HUES6 (cell line): ENCODE measurements at regions not wholly inside any gene's neighbourhood (a gene's known extent, or its start where the extent isn't known, plus 50 kb on each side); places are given as distances from the start of the nearest gene placed in this dataset.

Experiments
- H3K27ac ChIP-seq: 2 replicates; pipeline ENCODE4 v1.7.0; 2013; ENCODE audit warnings: low read depth, mild to moderate bottlenecking, low read length, inconsistent platforms
- H3K27me3 ChIP-seq: 2 replicates; pipeline ENCODE4 v1.6.1; 2013; ENCODE audit warnings: low read length; ENCODE audit not compliant: control insufficient read depth, insufficient read depth
- H3K36me3 ChIP-seq: 2 replicates; pipeline ENCODE4 v1.6.1; 2013; ENCODE audit warnings: low read length; ENCODE audit not compliant: control insufficient read depth, insufficient read depth
- H3K4me1 ChIP-seq: 2 replicates; pipeline ENCODE4 v1.6.1; 2013; ENCODE audit warnings: low read length; ENCODE audit not compliant: control insufficient read depth, insufficient read depth
- H3K4me3 ChIP-seq: 2 replicates; pipeline ENCODE4 v1.5.1; 2013; ENCODE audit warnings: low read depth, low read length
- H3K9ac ChIP-seq: one replicate; pipeline ENCODE4 v1.6.1; 2013; ENCODE audit warnings: mild to moderate bottlenecking, low read length
- H3K9me3 ChIP-seq: 2 replicates; pipeline ENCODE4 v1.6.1; 2013; ENCODE audit warnings: low read depth, low read length; ENCODE audit not compliant: control insufficient read depth, insufficient read depth

GRCh38 chr6:48429021-48429420 is 318.0 kb upstream of the PTCHD4 start:
- H3K9me3 ChIP-seq, result no peaks in the 10 kb centered on the region

GRCh38 chr6:48426636-48427035 is 315.6 kb upstream of the PTCHD4 start:
- Histone ChIP-seq H3K4me1 (no peaks in the 10 kb centered on the region), H3K9me3 (0 out of 2 replicates have a peak, but pooled peaks cover 6% of the 10 kb centered on the region), H3K36me3 (no peaks in the 10 kb centered on the region), H3K9ac (no peak overlapping the region), H3K27me3 (no peaks in the 10 kb centered on the region), H3K4me3 (no peak overlapping the region), H3K27ac (no peak overlapping the region)

More at GRCh38 chr6:48429021-48429420, 318.0 kb upstream of the PTCHD4 start:
- Histone ChIP-seq H3K27ac (no peak overlapping the region), H3K36me3 (no peaks in the 10 kb centered on the region), H3K27me3 (no peaks in the 10 kb centered on the region), H3K9ac (no peak overlapping the region), H3K4me1 (no peaks in the 10 kb centered on the region), H3K4me3 (no peak overlapping the region)

DNA sequence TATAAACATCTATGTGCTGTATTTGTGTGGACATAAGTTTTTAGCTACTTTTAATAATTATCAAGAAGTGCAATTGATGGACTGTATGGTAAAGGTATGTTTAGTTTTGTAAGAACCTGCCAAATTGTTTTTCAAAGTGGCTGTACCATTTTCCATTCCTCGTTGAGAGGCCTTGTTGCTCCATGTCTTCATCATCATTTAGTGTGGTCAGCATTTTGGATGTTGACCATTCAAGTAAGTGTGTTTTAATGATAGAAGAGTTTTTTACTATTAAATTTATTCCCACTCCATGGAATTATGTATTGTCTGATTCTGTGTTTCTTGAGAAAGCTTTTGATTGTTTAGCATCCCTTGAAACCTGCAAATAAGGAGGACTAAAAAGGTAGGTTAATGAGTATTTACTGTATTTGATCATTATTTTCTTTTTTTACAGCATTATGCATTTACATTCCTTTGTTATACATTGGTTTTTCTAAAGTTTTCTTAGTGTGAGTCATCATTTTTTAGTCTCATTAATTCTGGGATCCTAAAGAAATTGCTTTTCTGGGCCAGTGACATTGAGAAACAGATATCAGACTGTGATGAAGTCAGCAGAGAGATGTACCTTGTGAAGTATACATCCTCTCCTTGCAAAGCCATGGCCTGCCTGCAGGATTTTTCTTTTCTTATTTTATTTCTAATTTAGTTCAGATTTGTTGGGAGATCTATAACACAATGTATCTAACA is 312.8 kb upstream of the PTCHD4 start:
- Histone ChIP-seq H3K9me3 (0 out of 2 replicates have a peak, but pooled peaks cover 6% of the 10 kb centered on the region), H3K27ac (no peak overlapping the region), H3K4me3 (no peak overlapping the region), H3K9ac (no peak overlapping the region), H3K27me3 (no peaks in the 10 kb centered on the region), H3K36me3 (no peaks in the 10 kb centered on the region), H3K4me1 (no peaks in the 10 kb centered on the region)

DNA sequence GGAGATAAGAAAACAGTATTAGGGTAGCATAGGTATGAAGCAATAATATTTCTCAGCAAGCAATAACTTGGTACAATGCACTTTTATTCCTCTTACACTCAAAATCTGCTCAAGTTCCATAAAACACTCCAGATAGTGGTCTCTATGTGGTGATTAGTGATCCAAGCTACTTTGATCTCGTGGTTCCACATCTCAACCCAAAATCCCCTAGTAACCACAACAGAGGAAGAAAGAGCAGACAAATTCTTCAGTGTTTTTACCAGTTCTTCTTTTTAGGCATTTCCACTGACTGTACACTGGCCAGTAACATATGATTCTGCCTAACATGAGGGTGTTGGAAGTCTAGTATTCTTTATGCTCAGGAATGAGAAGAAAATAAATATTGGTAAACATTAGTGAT is 309.0 kb upstream of the PTCHD4 start:
- Histone ChIP-seq H3K36me3 (no peaks in the 10 kb centered on the region), H3K27ac (no peak overlapping the region), H3K27me3 (no peaks in the 10 kb centered on the region), H3K9me3 (0 out of 2 replicates have a peak, but pooled peaks cover 6% of the 10 kb centered on the region), H3K4me3 (no peak overlapping the region), H3K4me1 (no peaks in the 10 kb centered on the region), H3K9ac (no peak overlapping the region)

- Histone ChIP-seq H3K27ac (no peak overlapping the region), H3K4me1 (no peaks in the 10 kb centered on the region), H3K27me3 (no peaks in the 10 kb centered on the region), H3K4me3 (no peak overlapping the region), H3K9ac (no peak overlapping the region), H3K9me3 (0 out of 2 replicates have a peak, but pooled peaks cover 6% of the 10 kb centered on the region), H3K36me3 (no peaks in the 10 kb centered on the region)
Observed at GRCh38 chr6:48417927-48418326, 306.9 kb upstream of the PTCHD4 start.

DNA sequence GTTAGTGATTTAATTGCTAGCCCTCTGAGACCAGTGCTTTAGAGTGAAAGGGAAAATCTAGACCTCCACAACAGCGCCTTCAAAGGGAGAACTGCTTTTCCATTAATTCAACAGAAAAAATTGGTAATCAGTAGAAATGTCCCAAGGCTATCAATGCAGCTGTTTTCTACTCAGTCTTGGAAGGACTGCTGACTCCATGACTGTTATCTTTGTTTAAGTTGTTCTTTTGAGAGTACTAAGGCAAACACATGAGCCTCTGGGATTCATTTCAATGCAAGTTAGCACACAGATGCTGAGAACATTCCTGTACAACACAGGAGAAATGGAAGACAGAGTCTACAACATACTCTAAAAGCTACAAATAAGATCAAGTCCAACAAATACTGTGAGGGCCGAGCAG is 301.7 kb upstream of the PTCHD4 start:
- Histone ChIP-seq H3K9ac (no peak overlapping the region), H3K9me3 (no peaks in the 10 kb centered on the region), H3K4me3 (no peak overlapping the region), H3K27ac (no peak overlapping the region), H3K27me3 (no peaks in the 10 kb centered on the region), H3K36me3 (no peaks in the 10 kb centered on the region), H3K4me1 (no peaks in the 10 kb centered on the region)

DNA sequence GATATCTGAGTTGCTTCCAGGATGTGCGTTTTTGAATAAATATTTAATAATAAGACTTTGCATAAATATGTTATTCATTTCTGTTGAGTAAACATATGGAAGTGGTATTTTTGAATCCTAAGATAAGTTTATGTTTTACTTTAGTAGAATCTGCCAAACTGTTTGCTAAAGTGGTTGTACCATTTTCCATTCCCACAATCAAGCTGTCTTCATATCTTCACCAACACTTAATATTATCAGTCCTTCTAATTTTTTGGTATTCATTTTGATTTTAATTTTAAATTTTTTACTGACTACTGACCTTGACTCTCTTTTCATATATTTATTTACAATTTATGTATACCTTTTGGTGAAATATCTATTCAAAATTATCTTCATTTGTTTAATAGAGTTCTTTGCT is 293.9 kb upstream of the PTCHD4 start:
- 0 out of 2 replicates have a peak, but pooled peaks cover 4% of the 10 kb centered on the region for H3K9me3 ChIP-seq
- H3K4me1 ChIP-seq, result no peaks in the 10 kb centered on the region
- H3K4me3 ChIP-seq, result no peak overlapping the region
- no peak overlapping the region for H3K27ac ChIP-seq
- H3K9ac ChIP-seq, result no peak overlapping the region
- no peaks in the 10 kb centered on the region for H3K27me3 ChIP-seq
- no peaks in the 10 kb centered on the region for H3K36me3 ChIP-seq

DNA sequence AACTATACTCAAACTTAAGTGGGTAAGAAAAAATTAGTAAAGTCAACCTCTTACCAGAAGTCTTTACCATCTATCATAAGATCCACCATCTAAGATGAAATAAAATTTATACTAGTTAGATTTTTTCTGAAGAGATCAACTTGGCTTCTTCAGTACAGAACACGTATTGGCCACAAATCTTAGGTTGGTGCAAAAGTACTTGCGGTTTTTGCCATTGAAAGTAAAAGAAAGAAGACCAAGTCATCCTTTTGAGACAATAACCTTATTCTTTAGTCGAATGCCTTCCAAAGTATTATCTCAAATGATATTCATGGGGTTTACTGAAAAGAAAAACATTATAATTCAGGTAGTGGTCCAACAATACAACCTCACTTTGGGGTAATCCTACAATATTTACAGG is 292.6 kb upstream of the PTCHD4 start:
- no peak overlapping the region for H3K27ac ChIP-seq
- H3K4me1 ChIP-seq, result no peaks in the 10 kb centered on the region
- no peak overlapping the region for H3K9ac ChIP-seq
- no peaks in the 10 kb centered on the region for H3K27me3 ChIP-seq
- H3K4me3 ChIP-seq, result no peak overlapping the region
- H3K9me3 ChIP-seq, result 0 out of 2 replicates have a peak, but pooled peaks cover 4% of the 10 kb centered on the region
- H3K36me3 ChIP-seq, result no peaks in the 10 kb centered on the region

DNA sequence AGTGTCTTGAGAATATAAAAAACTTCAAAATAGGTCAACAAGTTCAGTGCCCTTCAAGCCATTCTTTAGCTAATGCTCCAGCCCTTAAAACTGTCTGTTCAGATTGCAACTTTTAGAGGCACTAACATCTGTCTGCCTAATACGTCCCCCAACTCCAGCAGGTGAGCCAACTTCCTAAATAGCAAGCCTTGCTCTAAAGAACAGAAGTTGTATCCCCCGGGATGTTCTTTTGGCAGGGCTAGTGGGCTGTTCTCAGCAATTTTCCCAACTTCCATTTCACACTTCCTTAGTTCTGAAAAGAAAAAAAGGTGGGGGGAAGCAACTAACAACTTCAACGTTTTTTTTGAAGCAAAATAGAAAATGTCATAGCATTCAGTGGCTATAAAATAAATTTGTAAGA is 290.0 kb upstream of the PTCHD4 start:
- H3K4me3 ChIP-seq, result no peak overlapping the region
- H3K27me3 ChIP-seq, result no peaks in the 10 kb centered on the region
- H3K36me3 ChIP-seq, result no peaks in the 10 kb centered on the region
- H3K9me3 ChIP-seq, result 0 out of 2 replicates have a peak, but pooled peaks cover 4% of the 10 kb centered on the region
- H3K9ac ChIP-seq, result no peak overlapping the region
- no peaks in the 10 kb centered on the region for H3K4me1 ChIP-seq
- no peak overlapping the region for H3K27ac ChIP-seq

DNA sequence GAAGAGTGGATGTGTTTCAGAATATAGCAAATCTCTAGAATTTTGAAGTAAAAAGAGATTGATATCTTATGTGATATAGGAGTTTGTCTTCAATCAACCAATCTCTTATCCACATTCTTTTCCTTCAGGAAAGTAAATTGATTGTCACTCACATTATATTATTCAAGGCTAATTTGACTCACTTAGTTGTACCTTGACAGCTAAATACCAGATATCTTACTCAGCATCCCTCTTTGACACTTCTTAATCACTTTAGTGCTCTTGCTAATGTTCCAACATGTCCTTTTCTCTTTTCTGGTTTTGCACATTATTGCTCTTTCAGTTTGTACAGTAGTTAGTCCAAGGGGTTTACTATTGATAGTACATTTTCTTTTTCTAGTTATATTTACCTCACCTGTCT is 286.9 kb upstream of the PTCHD4 start:
- H3K9me3 ChIP-seq, result 0 out of 2 replicates have a peak, but pooled peaks cover 2% of the 10 kb centered on the region
- no peak overlapping the region for H3K9ac ChIP-seq
- no peaks in the 10 kb centered on the region for H3K4me1 ChIP-seq
- H3K4me3 ChIP-seq, result no peak overlapping the region
- H3K27ac ChIP-seq, result no peak overlapping the region
- no peaks in the 10 kb centered on the region for H3K27me3 ChIP-seq
- no peaks in the 10 kb centered on the region for H3K36me3 ChIP-seq

DNA sequence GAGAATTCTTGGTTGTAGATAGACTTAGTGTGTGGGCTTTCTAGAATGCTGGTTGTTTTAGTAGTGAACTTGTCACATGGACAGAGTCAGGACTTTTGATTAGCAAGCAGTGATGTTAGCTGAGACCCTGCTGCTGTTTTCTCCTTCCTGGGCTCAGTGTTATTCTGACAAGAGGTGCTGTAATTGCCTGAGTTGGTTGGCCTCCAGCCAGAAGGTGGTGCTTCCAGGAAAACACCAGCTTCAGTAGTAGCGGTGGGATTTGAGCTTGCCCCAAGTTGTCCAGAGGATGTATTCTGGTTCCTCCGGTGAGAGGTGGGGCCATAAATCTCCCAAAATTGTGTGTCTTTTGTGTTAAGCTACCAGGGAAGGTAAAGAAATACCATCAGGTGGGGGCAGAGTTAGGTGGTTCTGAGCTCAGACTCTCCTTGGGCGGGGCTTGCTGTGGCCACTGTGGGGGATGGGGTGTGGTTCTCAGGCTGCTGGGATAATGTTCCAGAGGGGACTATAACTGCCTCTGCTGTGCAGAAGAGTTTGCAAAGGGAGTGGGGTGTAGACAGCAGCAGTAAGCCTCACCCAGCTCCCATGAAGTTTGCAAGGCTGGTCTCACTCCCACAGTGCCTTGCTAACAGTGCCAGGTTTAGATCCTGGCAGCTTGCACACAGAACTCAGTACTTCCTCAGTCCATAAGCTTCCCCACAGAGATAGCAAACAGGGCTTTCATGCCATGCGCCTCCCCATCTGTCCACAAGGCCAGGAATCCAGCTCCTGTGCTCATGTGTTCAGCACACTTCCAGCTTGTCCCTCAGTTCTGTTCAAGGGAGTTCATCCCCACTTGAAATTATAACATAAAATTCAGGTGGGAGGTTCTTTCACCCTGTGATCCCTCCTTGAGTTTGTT is 278.4 kb upstream of the PTCHD4 start:
- Histone ChIP-seq H3K36me3 (no peaks in the 10 kb centered on the region), H3K27me3 (no peaks in the 10 kb centered on the region), H3K4me1 (no peaks in the 10 kb centered on the region; the same call in 1 of the 2 replicates), H3K27ac (no peak overlapping the region), H3K9ac (no peak overlapping the region), H3K4me3 (no peak overlapping the region), H3K9me3 (0 out of 2 replicates have a peak, but pooled peaks cover under 1% of the 10 kb centered on the region)
